ENCODE measurements at regions not wholly inside any gene's neighbourhood (a gene's known extent, or its start where the extent isn't known, plus 50 kb on each side); places are given as distances from the start of the nearest gene placed in this dataset.
A peak's percentile ranks its signal among the peaks of the same experiment; 100 is the strongest.

DNA sequence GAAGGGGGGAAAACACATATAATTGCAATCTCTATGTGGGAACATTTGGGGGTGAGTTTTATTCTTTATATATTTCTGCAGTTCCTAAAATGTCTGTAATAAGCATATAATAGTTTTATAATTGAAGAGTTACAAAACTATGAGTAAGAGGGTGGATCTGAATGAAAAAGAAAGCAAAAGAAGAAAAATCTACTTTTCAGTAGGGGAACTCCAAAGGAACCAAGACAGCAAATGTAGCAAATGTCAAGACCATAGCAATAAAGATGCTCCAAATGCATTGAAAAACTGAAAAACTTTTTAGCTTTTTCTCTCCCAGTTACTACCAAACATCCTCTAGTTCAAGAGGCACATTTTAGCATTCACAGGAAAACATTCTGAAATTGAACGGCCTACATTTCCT is 434.8 kb downstream of the LMO4 start:
- no peak for DNase-seq
- no peak overlapping the region for H3K4me3 ChIP-seq
- H3K27me3 ChIP-seq, result no peaks in the 10 kb centered on the region
- no peaks in the 10 kb centered on the region for H3K36me3 ChIP-seq
- no peaks in the 10 kb centered on the region for H3K4me1 ChIP-seq
- H3K9me3 ChIP-seq (replicated peaks), result no peaks in the 10 kb centered on the region
- no peak overlapping the region for H3K27ac ChIP-seq

DNA sequence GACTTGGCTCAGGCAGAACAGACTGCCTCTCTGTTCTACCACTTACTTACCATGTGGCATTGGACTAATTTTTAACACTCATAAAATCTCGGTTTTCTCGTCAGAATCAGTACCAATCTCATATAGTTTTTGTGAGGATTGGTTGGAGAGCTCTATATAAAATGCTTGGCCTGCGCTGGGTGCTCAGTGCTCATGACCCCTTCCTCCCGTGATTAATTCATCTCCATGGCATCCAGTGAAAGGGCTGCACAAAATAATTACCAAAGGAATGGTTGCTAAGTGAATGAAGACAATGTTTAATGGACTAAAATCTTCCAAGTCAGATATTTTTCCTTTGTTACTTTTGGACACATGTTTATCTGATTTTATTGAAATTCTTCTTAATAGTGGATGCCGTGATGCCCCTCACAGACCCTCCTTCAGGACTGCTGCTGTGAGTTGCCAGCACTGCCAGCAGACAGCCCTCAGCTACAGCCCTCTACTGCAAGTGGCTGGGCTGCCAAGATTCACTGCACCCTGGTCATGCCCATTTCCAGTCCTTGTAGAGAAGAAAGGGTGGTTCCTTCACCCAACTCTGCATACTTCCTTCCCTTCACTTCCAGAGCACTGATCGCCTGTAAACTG is 436.5 kb downstream of the LMO4 start:
- no peaks in the 10 kb centered on the region for H3K4me1 ChIP-seq
- no peak overlapping the region for H3K4me3 ChIP-seq
- no peaks in the 10 kb centered on the region for H3K9me3 ChIP-seq (replicated peaks)
- DNase-seq, result no peak
- no peaks in the 10 kb centered on the region for H3K36me3 ChIP-seq
- no peak overlapping the region for H3K27ac ChIP-seq
- no peaks in the 10 kb centered on the region for H3K27me3 ChIP-seq

DNA sequence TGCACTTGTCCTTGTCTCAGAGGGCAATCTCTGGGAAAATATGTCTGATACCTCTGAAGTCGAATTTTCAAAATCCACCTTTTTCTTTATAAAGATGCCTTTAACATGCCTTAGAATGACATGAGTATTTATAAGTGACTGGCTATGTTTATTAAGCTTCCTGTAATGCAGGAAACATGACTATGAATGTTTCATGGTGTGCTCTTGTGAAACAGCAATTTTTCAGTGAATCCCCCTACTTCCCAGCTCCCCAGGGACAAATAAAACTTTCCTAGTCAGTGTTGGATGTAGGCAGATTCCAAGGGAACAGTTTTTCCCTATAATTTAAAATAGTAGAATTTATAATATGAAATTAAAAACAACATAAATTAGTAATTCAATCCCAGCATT is 437.0 kb downstream of the LMO4 start:
- Histone ChIP-seq H3K27ac (no peak overlapping the region), H3K36me3 (no peaks in the 10 kb centered on the region), H3K9me3 (replicated peaks) (no peaks in the 10 kb centered on the region), H3K27me3 (no peaks in the 10 kb centered on the region), H3K4me3 (no peak overlapping the region), H3K4me1 (no peaks in the 10 kb centered on the region)
- DNase-seq, result no peak

DNA sequence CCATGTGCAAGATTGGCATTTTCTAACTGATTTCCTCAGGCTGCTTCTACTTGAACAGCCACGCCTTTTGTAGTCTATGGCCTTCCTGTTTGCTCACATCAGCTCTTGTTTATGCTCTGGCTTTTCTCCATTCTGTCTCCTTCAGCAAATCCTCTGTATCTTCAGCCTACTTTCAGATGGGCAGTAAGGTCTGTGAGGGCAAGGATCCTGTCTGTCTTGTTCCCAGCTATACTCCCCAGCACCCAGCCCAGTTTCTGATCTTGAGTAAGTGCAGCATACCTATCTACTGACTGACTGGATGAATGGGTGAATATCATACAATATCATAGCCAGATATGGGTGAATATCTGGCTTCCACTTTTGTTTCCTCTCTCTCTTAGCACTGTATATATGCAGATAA is 438.1 kb downstream of the LMO4 start:
- no peaks in the 10 kb centered on the region for H3K9me3 ChIP-seq (replicated peaks)
- H3K4me1 ChIP-seq, result no peaks in the 10 kb centered on the region
- no peak overlapping the region for H3K27ac ChIP-seq
- no peak for DNase-seq
- no peaks in the 10 kb centered on the region for H3K36me3 ChIP-seq
- H3K27me3 ChIP-seq, result no peaks in the 10 kb centered on the region
- no peak overlapping the region for H3K4me3 ChIP-seq

DNA sequence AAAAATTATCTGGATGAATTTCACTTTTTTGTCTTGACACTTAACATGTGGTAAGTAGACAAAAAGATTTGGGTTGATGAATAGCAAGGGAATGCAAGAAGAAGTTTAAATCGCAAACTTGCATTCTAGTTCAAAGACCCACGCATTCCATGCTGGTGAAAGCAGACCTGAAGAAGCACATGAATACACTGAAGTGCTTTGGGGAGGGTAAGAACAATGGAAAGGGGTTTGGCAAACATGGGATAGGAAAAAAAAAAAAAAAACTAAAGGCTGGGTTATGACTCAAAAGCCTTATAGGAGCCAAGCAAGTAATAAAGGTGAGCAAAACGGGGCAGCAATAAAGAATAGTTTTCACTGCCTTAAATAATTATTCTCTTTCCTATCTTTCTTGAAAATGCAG is 450.2 kb downstream of the LMO4 start:
- no peak overlapping the region for H3K27ac ChIP-seq
- DNase-seq, result no peak

DNA sequence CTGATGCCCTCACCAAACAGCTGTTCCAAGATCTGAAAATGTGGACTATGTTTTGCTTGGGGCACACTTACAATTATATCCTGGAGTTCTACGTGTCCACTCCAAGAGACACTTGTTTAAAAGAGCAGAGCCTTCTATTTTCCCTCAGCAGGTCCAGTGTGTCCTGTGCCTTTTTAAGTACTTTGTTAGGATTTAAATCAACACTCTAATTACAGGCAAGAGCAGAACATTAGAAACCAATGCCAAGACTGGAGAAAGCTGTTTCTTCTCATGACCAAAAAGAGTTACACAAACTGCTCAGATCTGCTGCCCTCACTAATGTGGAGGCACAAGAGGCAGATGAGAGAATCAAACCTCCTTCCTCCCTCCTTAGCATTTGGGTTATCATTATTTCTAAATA is 452.9 kb downstream of the LMO4 start:
- Histone ChIP-seq H3K9me3 (replicated peaks) (no peaks in the 10 kb centered on the region; the same call in 1 of the 2 replicates), H3K27ac (no peak overlapping the region), H3K27me3 (no peaks in the 10 kb centered on the region), H3K4me1 (no peaks in the 10 kb centered on the region), H3K4me3 (no peak overlapping the region), H3K36me3 (no peaks in the 10 kb centered on the region)
- DNase-seq, result no peak

More for the DNA sequence above, 450.2 kb downstream of the LMO4 start:
- no peaks in the 10 kb centered on the region for H3K36me3 ChIP-seq
- no peak overlapping the region for H3K4me3 ChIP-seq
- H3K27me3 ChIP-seq, result no peaks in the 10 kb centered on the region
- no peaks in the 10 kb centered on the region for H3K4me1 ChIP-seq
- no peaks in the 10 kb centered on the region; the same call in 1 of the 2 replicates for H3K9me3 ChIP-seq (replicated peaks)

DNA sequence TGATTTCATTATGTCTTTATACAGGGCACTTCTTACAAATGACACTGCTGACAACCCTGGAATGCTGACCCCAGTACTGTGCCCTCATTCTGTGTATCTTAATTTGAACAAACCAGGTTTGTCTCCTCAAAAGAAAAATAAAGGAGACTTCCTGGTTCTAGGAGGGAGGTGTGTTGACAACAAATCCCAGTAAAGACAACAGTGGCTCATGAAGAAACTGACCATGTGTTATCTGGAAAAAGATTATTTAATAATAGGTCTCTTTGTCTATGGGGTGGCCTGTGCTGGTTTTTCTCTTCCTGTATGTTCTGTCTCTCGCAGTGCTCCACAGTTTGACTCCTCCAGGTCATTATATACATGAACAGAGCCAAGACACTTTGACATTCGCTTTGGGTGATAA is 454.6 kb downstream of the LMO4 start:
- no peak overlapping the region for H3K27ac ChIP-seq
- H3K4me3 ChIP-seq, result no peak overlapping the region
- H3K4me1 ChIP-seq, result no peaks in the 10 kb centered on the region
- DNase-seq, result no peak
- H3K27me3 ChIP-seq, result no peaks in the 10 kb centered on the region
- H3K9me3 ChIP-seq (replicated peaks), result no peaks in the 10 kb centered on the region; the same call in 1 of the 2 replicates
- no peaks in the 10 kb centered on the region for H3K36me3 ChIP-seq

DNA sequence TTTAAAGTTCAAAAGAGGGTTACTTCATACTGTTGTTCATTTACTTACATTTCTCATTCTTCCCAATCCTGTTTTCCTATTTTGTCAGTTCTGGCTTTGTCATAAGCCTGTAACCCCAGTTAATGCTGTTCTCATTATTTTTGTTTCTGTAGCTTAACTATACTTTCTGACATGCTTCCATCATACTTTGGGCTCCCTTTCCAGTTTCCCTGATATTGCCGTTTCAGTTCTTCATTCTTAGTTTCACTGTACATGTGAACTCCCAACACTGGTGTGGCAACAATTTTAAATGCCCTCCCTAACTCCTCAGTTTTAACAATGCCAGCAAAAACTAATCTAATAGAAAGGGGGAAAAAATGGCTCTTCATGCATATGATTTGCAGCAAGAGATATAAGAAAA is 456.7 kb downstream of the LMO4 start:
- no peak for DNase-seq
- Histone ChIP-seq H3K4me1 (no peaks in the 10 kb centered on the region), H3K9me3 (replicated peaks) (no peaks in the 10 kb centered on the region; the same call in 1 of the 2 replicates), H3K27ac (no peak overlapping the region), H3K36me3 (no peaks in the 10 kb centered on the region), H3K4me3 (no peak overlapping the region), H3K27me3 (no peaks in the 10 kb centered on the region)

DNA sequence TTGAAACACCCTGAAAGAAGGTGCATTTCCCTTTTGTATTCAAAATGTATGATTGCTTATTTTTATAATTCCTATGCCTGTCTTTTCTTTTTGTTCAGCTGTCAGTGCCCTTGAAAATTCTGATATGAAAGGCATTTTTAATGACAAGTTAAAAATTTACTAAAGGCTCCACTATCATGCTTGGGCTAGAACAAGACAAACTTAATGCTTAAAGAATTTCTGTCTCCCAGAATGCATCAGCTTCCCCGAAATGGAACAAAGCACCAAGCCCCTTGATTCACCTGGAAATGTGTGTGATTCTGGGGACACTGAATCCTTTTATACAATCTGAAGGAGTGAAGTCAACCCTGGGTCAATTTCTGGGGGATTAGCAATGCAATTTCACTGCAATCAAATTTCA is 457.5 kb downstream of the LMO4 start:
- Histone ChIP-seq H3K4me1 (no peaks in the 10 kb centered on the region), H3K27ac (no peak overlapping the region), H3K4me3 (no peak overlapping the region), H3K9me3 (replicated peaks) (no peaks in the 10 kb centered on the region; the same call in 1 of the 2 replicates), H3K36me3 (no peaks in the 10 kb centered on the region), H3K27me3 (no peaks in the 10 kb centered on the region)
- no peak for DNase-seq

DNA sequence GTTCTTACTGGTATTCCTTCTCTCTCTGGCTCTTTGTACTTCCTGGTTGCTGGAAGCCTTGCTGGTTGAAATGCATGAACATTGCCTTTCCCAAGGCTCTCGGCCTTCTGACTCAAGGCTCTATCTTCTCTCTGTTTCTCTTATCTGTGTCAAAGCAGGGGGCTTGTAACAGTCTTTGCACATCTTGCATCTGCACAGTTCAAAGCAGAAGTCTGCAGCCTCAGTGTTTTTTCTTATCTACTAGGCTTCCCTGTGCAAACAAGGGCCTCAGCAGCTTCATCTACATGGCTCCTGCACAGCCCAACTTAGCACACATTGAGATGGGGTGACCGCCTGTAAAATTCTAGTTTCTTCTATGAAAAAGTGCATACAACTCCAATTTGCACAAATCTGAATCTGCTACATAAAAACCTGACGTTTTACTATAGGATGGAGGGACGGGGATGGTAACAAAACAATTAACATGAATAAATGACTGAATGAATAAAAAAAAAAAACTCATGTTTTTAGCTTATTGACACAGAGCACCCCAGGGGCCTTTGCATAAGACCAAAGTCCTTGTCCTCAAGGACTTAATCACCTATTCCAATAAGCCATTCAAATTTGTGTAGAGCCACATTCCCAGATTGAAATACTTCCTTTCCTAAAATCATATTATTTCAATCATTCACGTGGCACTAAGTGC is 458.3 kb downstream of the LMO4 start:
- H3K4me1 ChIP-seq, result no peaks in the 10 kb centered on the region
- no peaks in the 10 kb centered on the region for H3K36me3 ChIP-seq
- H3K27me3 ChIP-seq, result no peaks in the 10 kb centered on the region
- no peak for DNase-seq
- H3K27ac ChIP-seq, result no peak overlapping the region
- H3K9me3 ChIP-seq (replicated peaks), result no peaks in the 10 kb centered on the region; the same call in 1 of the 2 replicates
- H3K4me3 ChIP-seq, result no peak overlapping the region

DNA sequence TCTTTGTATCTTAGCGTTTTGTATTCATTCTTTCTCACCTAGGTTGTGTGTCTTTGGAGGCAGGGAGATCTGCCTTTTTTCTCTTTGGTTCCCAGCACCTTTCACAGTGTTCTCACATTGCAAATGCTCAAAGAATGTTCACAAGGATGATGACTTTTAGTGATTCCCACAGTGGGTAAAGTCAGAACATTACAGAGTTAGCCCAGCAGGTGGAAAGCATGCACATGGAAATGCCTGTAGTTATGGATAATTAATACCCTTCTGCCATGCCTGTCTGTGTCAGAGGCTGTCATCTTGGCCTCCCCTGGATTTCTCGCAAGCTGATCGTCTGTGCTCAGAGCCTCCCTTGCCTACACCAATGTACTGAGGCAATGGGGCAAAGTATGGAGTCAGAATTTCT is 458.9 kb downstream of the LMO4 start:
- Histone ChIP-seq H3K36me3 (no peaks in the 10 kb centered on the region), H3K4me1 (no peaks in the 10 kb centered on the region), H3K27ac (no peak overlapping the region), H3K27me3 (no peaks in the 10 kb centered on the region), H3K4me3 (no peak overlapping the region), H3K9me3 (replicated peaks) (no peaks in the 10 kb centered on the region; the same call in 1 of the 2 replicates)
- no peak for DNase-seq

DNA sequence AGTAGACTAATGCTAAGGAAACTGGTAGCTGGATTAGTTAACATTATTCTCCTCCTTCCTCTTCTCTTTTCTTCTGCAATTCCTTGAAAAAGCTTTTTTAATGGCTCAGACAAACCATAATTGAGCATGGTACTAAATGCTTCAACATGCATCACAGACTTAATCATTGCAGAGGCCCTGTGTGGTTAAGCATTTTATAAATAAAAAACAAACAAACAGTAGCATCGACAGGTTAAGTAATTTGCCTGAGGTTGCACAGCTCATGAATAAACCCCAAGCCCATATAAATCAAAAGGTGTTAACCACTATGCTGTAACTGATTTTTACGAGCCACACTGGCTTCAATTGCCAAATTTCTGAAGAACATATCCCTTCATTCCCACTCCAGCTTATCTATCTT is 462.1 kb downstream of the LMO4 start:
- Histone ChIP-seq H3K4me1 (peaks cover 5% of the 10 kb centered on the region; the same call in 1 of the 2 replicates), H3K9me3 (replicated peaks) (no peaks in the 10 kb centered on the region), H3K4me3 (no peak overlapping the region), H3K27me3 (no peaks in the 10 kb centered on the region), H3K36me3 (no peaks in the 10 kb centered on the region), H3K27ac (no peak overlapping the region)
- no peak for DNase-seq

DNA sequence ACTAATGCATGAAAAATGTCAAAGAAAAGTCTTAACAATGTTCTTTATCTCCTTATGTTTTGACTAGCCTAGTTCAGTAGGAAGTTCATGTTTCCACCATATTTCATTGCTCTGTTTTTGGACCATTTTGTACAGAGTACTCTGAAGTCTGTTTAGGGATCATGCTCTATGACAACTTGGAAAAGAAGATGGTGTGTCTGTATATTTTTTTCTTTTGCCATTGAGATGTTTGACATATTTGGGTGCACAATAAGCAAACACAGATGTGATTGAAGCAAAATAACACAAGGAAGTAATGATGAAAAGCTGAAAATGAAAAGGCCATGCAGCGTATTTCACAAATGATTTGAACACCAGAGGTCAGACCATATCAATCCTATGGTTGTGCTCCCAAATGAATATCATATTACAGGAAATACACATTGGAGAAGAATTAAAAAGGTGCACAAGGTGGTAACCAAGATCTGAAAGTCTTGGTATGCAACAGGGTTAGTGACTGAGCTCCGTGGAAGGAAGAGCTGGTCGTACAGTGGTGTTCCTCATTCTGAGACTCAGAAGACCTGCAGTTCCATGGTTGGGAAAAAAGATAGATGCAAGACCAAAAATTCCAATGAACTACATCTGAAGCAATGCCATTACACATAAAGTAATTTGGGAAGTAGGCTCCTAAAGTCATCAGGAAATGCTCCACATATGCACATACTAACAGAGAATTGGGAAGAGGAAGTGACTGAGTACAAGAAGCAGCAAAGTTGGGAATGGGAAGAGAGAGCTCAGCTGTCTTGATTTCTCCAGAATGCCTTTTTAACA is 463.5 kb downstream of the LMO4 start:
- Histone ChIP-seq H3K27me3 (no peaks in the 10 kb centered on the region), H3K27ac (no peak overlapping the region), H3K36me3 (no peaks in the 10 kb centered on the region), H3K4me3 (no peak overlapping the region), H3K4me1 (peaks cover 5% of the 10 kb centered on the region; the same call in 1 of the 2 replicates), H3K9me3 (replicated peaks) (no peaks in the 10 kb centered on the region)
- DNase-seq, result no peak

DNA sequence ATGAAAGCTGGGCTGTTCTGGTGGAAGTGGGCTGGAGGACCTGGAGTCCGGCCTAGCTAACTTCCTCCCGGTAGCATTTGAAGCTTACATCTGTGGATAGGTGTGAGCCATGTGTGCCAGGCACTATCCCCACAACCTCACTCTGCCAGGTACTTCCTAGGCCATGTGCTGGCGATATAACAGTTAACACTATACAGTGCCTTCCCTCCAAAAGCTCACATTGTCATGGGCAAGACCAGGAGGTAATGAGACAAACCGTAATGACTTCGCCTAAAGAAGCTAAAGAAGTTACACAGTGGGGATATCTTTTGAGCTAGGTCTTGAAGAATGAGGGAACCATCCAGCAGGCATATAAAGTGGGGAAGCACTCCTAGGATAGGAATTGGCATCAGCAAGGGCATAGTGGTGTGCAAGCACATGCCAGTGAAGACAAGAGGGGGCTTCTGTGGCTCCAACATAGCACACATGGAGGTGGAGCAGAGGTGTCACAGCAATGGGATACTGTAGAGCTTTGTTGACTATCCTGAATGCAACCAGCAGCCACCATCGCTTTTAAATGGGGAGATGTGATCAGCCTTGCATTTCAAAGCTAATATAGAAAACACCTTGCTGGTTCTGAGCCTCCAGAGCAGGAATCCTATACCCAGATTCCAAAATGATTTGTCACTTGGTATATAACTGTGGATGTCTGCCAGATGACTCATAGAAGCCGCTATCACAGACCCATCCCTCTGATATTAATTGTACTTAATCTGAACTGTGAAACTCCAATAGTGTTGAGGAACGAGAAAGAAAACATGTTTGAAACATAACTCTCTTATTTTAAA is 466.3 kb downstream of the LMO4 start:
- peaks cover 5% of the 10 kb centered on the region; the same call in 1 of the 2 replicates for H3K4me1 ChIP-seq
- H3K36me3 ChIP-seq, result no peaks in the 10 kb centered on the region
- H3K27me3 ChIP-seq, result no peaks in the 10 kb centered on the region
- H3K4me3 ChIP-seq, result no peak overlapping the region
- H3K9me3 ChIP-seq (replicated peaks), result no peaks in the 10 kb centered on the region
- peak; percentile 18 to 27 for DNase-seq
- H3K27ac ChIP-seq, result no peak overlapping the region

Measured in SJCRH30 (cell line).